H9 (cell line): ENCODE measurements at regions not wholly inside any gene's neighbourhood (a gene's known extent, or its start where the extent isn't known, plus 50 kb on each side); places are given as distances from the start of the nearest gene placed in this dataset.

ENCODE experiments used
- DNase-seq: peaks from one replicate; pipeline ENCODE4 v3.0.0-alpha.2; 2017
- H2AFZ ChIP-seq: one replicate; pipeline ENCODE4 v1.6.1; 2013; ENCODE audit warnings: mild to moderate bottlenecking, low read length, control low read depth, moderate library complexity
- H2AK5ac ChIP-seq: 2 replicates; pipeline ENCODE4 v1.6.1; 2013; ENCODE audit warnings: low read length, control low read depth, mixed read lengths; ENCODE audit not compliant: insufficient read length
- H2BK120ac ChIP-seq: one replicate; pipeline ENCODE4 v1.6.1; 2013; ENCODE audit warnings: low read depth, mild to moderate bottlenecking, low read length, control low read depth, inconsistent platforms; ENCODE audit not compliant: poor library complexity, severe bottlenecking
- H2BK12ac ChIP-seq: 2 replicates; pipeline ENCODE4 v1.6.1; 2013; ENCODE audit warnings: low read length, control low read depth, mixed read lengths, low read depth; ENCODE audit not compliant: insufficient read length
- H2BK15ac ChIP-seq: 2 replicates; pipeline ENCODE4 v1.6.1; 2013; ENCODE audit warnings: low read depth, low read length, control low read depth
- H2BK20ac ChIP-seq: one replicate; pipeline ENCODE4 v1.6.1; 2013; ENCODE audit warnings: low read depth, mild to moderate bottlenecking, low read length, control low read depth, inconsistent platforms; ENCODE audit not compliant: poor library complexity, severe bottlenecking
- H2BK5ac ChIP-seq: 2 replicates; pipeline ENCODE4 v1.6.1; 2013; ENCODE audit warnings: low read length, control low read depth, mixed read lengths; ENCODE audit not compliant: insufficient read length
- H3K14ac ChIP-seq: 2 replicates; pipeline ENCODE4 v1.6.1; 2013; ENCODE audit warnings: low read length, control low read depth; ENCODE audit not compliant: insufficient read depth
- H3K18ac ChIP-seq: 2 replicates; pipeline ENCODE4 v1.6.1; 2013; ENCODE audit warnings: low read depth, mild to moderate bottlenecking, mixed read lengths, low read length, control low read depth; ENCODE audit not compliant: insufficient read length
- H3K23ac ChIP-seq: 2 replicates; pipeline ENCODE4 v1.6.1; 2013; ENCODE audit warnings: low read length, control low read depth, mixed read lengths, low read depth; ENCODE audit not compliant: insufficient read length
- H3K23me2 ChIP-seq: 2 replicates; pipeline ENCODE4 v1.6.1; 2013; ENCODE audit warnings: low read depth, mild to moderate bottlenecking, mixed read lengths, low read length, control low read depth; ENCODE audit not compliant: insufficient read length, poor library complexity, severe bottlenecking
- H3K27ac ChIP-seq: 2 replicates; pipeline ENCODE4 v1.5.1; 2013; ENCODE audit warnings: low read length, control low read depth, mixed read lengths, low read depth; ENCODE audit not compliant: insufficient read length
- H3K27me3 ChIP-seq: 2 replicates; pipeline ENCODE4 v1.6.1; 2013; ENCODE audit warnings: low read length, control low read depth, inconsistent platforms; ENCODE audit not compliant: insufficient read depth
- H3K4ac ChIP-seq: 2 replicates; pipeline ENCODE4 v1.6.1; 2013; ENCODE audit warnings: low read depth, mild to moderate bottlenecking, control low read depth, inconsistent platforms, low read length, moderate library complexity
- H3K4me1 ChIP-seq: 2 replicates; pipeline ENCODE4 v1.6.1; 2013; ENCODE audit warnings: low read length, control low read depth, inconsistent platforms; ENCODE audit not compliant: insufficient read depth
- H3K4me2 ChIP-seq: 2 replicates; pipeline ENCODE4 v1.6.1; 2013; ENCODE audit warnings: low read length, control low read depth, mixed read lengths; ENCODE audit not compliant: insufficient read length, insufficient read depth
- H3K56ac ChIP-seq: 2 replicates; pipeline ENCODE4 v1.6.1; 2013; ENCODE audit warnings: low read depth, mild to moderate bottlenecking, mixed read lengths, low read length, control low read depth; ENCODE audit not compliant: insufficient read length
- H3K79me1 ChIP-seq: 2 replicates; pipeline ENCODE4 v1.6.1; 2013; ENCODE audit warnings: low read depth, mild to moderate bottlenecking, moderate library complexity, low read length, control low read depth, inconsistent platforms; ENCODE audit not compliant: insufficient read depth, poor library complexity, severe bottlenecking
- H3K79me2 ChIP-seq: 2 replicates; pipeline ENCODE4 v1.6.1; 2013; ENCODE audit warnings: low read length, control low read depth, inconsistent platforms; ENCODE audit not compliant: insufficient read depth
- H3K9ac ChIP-seq: 2 replicates; pipeline ENCODE4 v1.6.1; 2013; ENCODE audit warnings: low read length, control low read depth, mixed read lengths; ENCODE audit not compliant: insufficient read length; ENCODE audit errors: extremely low read depth
- H3K9me3 ChIP-seq: one replicate; pipeline ENCODE4 v1.6.1; 2013; ENCODE audit warnings: low read depth, low read length, inconsistent platforms; ENCODE audit not compliant: control insufficient read depth
- H3T11ph ChIP-seq: one replicate; pipeline ENCODE4 v1.6.1; 2013; ENCODE audit warnings: mild to moderate bottlenecking, low read length, control low read depth, inconsistent platforms
- H4K20me1 ChIP-seq: one replicate; pipeline ENCODE4 v1.6.1; 2013; ENCODE audit not compliant: control insufficient read depth, insufficient read length, insufficient read depth
- H4K5ac ChIP-seq: 2 replicates; pipeline ENCODE4 v1.6.1; 2013; ENCODE audit warnings: low read depth, mild to moderate bottlenecking, mixed read lengths, low read length, control low read depth; ENCODE audit not compliant: insufficient read length
- H4K8ac ChIP-seq: replicated peaks from 2 replicates; pipeline ENCODE4 v1.6.1; 2013; ENCODE audit warnings: low read length, control low read depth, mixed read lengths, low read depth; ENCODE audit not compliant: insufficient read length
- H4K91ac ChIP-seq: 2 replicates; pipeline ENCODE4 v1.6.1; 2013; ENCODE audit warnings: low read depth, mild to moderate bottlenecking, moderate library complexity, mixed read lengths, low read length, control low read depth; ENCODE audit not compliant: insufficient read length
- H3K27ac Mint-ChIP-seq, 3 experiments: 2 replicates in 2 of 3; 3 replicates in 1 of 3; pipeline ENCODE4 v1.8.0; 2020 to 2021; ENCODE audit warnings: mixed read lengths in 3 of 3, mild to moderate bottlenecking in 1 of 3, moderate library complexity in 1 of 3
- H3K27me3 Mint-ChIP-seq: 2 replicates; pipeline ENCODE4 v1.8.0; 2021; ENCODE audit warnings: low read depth, mild to moderate bottlenecking, moderate library complexity, mixed read lengths
- H3K36me3 Mint-ChIP-seq, 3 experiments: 2 replicates in 2 of 3; 3 replicates in 1 of 3; pipeline ENCODE4 v1.8.0; 2020 to 2021; ENCODE audit warnings: low read depth in 3 of 3, mixed read lengths in 3 of 3; ENCODE audit not compliant: insufficient read depth in 1 of 3
- H3K4me1 Mint-ChIP-seq, 2 experiments: 2 replicates each; pipeline ENCODE4 v1.8.0; 2020; ENCODE audit warnings: mixed read lengths in 2 of 2
- H3K4me3 Mint-ChIP-seq, 2 experiments: 2 replicates in 1 of 2; 3 replicates in 1 of 2; pipeline ENCODE4 v1.8.0; 2020 to 2021; ENCODE audit warnings: mild to moderate bottlenecking in 2 of 2, mixed read lengths in 2 of 2, moderate library complexity in 1 of 2
- H3K9me3 Mint-ChIP-seq, 2 experiments: 2 replicates in 1 of 2; 3 replicates in 1 of 2; pipeline ENCODE4 v1.8.0; 2020; ENCODE audit warnings: mild to moderate bottlenecking in 2 of 2, mixed read lengths in 2 of 2, moderate library complexity in 1 of 2
- CTCF ChIP-seq: fragments of 200-600 bp; sonication (generic); conservative IDR thresholded peaks from 3 replicates; pipeline ENCODE4 v1.8.0; 2021; ENCODE audit warnings: antibody characterized with exemption, mild to moderate bottlenecking
- WGBS: extraction: QIAGEN DNeasy Blood & Tissue Kit; methylation state at CpG from one replicate; pipeline ENCODE4 v1.1.7; 2013; ENCODE audit warnings: missing lambda C conversion rate, low lambda C conversion rate, mixed read lengths; ENCODE audit not compliant: insufficient read length; ENCODE audit errors: extremely low coverage; 5-methylcytosine and 5-hydroxymethylcytosine counted together

- no peak overlapping the region for H2BK15ac ChIP-seq
- no peak overlapping the region for H2BK120ac ChIP-seq
- H3K27me3 Mint-ChIP-seq: no peaks in the 10 kb centered on the region
- no peaks in the 10 kb centered on the region for H3K27me3 ChIP-seq
- no peak overlapping the region for H2BK5ac ChIP-seq
- no peak overlapping the region for H4K8ac ChIP-seq
- no peak overlapping the region for H3K9ac ChIP-seq
- H2AK5ac ChIP-seq: no peak overlapping the region
- no peak overlapping the region for H3K4me2 ChIP-seq
- no peak overlapping the region for H2BK20ac ChIP-seq
- no peak for TF ChIP-seq CTCF
- no peaks in the 10 kb centered on the region for H3K36me3 Mint-ChIP-seq
- no peak overlapping the region for H3K4me3 Mint-ChIP-seq
- H3K79me1 ChIP-seq: no peaks in the 10 kb centered on the region
- no peak overlapping the region for H3K23ac ChIP-seq
- no peak overlapping the region for H3T11ph ChIP-seq
- no peaks in the 10 kb centered on the region for H3K9me3 Mint-ChIP-seq
- H3K14ac ChIP-seq: no peak overlapping the region
- H3K27ac ChIP-seq: no peak overlapping the region
- no peak overlapping the region for H4K5ac ChIP-seq
- no peak overlapping the region for H2AFZ ChIP-seq
- no peak overlapping the region for H2BK12ac ChIP-seq
- no peaks in the 10 kb centered on the region for H3K23me2 ChIP-seq
- no peaks in the 10 kb centered on the region for H3K9me3 ChIP-seq
- WGBS: 100% methylated on average over 2 of the region's 2 CpGs
- H3K79me2 ChIP-seq: no peaks in the 10 kb centered on the region
- no peak overlapping the region for H3K18ac ChIP-seq
- no peak overlapping the region for H3K56ac ChIP-seq
- no peaks in the 10 kb centered on the region for H3K4me1 Mint-ChIP-seq
- H3K27ac Mint-ChIP-seq: no peak overlapping the region
- no peak for DNase-seq
- H4K91ac ChIP-seq: no peak overlapping the region
- no peak overlapping the region for H3K4ac ChIP-seq
- no peaks in the 10 kb centered on the region for H3K4me1 ChIP-seq
- no peaks in the 10 kb centered on the region for H4K20me1 ChIP-seq
These were observed 194.8 kb upstream of the SLC8A1 start for GRCh38 chr2:40646642-40647041.
